ENCODE measurements at regions not wholly inside any gene's neighbourhood (a gene's known extent, or its start where the extent isn't known, plus 50 kb on each side); places are given as distances from the start of the nearest gene placed in this dataset.

DNA sequence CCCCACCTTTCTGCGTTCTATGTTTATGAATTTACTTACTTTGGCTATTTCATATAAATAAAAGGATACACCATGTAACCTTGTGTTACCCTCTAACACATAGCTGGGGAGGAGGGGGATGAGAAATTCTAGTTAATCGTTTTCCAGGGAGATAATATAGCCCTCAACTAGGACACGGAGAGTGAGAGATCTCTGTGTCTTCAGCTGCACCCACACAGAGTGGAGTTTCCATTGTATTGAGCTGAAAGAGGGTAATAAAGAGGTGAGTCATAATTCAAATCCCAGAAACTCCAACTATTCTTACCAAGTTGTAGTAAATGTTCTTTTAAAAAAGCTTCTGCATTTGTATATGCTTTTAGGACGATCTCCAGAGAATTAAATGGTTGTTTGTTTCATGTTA, 110.1 kb upstream of the SULT1C3 start:
- Histone ChIP-seq H3K4me3 (ENCODE audit: low read length) (no peak overlapping the region), H2AFZ (ENCODE audit: low read depth, low read length) (no peak overlapping the region)
- TF ChIP-seq, protein P1, sequence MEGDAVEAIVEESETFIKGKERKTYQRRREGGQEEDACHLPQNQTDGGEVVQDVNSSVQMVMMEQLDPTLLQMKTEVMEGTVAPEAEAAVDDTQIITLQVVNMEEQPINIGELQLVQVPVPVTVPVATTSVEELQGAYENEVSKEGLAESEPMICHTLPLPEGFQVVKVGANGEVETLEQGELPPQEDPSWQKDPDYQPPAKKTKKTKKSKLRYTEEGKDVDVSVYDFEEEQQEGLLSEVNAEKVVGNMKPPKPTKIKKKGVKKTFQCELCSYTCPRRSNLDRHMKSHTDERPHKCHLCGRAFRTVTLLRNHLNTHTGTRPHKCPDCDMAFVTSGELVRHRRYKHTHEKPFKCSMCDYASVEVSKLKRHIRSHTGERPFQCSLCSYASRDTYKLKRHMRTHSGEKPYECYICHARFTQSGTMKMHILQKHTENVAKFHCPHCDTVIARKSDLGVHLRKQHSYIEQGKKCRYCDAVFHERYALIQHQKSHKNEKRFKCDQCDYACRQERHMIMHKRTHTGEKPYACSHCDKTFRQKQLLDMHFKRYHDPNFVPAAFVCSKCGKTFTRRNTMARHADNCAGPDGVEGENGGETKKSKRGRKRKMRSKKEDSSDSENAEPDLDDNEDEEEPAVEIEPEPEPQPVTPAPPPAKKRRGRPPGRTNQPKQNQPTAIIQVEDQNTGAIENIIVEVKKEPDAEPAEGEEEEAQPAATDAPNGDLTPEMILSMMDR (IDR thresholded peaks at IDR 0.05; ENCODE audit: low read depth, low read length): no peak
- TF ChIP-seq EZH2phosphoT487 (IDR thresholded peaks at IDR 0.05; ENCODE audit: low read depth): no peak

DNA sequence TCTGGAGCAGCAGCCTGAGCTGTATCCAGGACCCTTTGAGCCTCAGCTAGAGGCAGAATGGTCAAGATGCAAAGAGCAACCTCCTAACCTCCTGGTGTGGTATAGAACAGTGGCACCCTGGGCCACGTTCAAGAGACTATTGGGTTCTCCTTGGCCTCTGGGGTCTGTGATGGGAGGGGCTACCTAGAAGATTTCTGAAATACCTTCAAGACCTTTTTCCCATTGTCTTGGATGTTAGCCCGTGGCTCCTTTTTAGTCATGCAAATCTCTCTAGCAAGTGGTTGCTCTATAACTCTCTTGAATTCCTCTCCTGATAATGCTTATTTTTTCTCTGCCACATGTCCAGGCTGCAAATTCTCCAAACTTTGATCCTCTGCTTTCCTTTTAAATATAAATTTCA, 106.3 kb upstream of the SULT1C3 start:
- Histone ChIP-seq H3K36me3 (replicated peaks; ENCODE audit: low read depth, low read length) (no peaks in the 10 kb centered on the region), H2AFZ (ENCODE audit: low read depth, low read length) (no peak overlapping the region), H3K4me3 (ENCODE audit: low read length) (no peak overlapping the region), H3K9me3 (ENCODE audit: insufficient read depth, low read length) (no peaks in the 10 kb centered on the region), H4K20me1 (ENCODE audit: insufficient read depth, low read length) (no peaks in the 10 kb centered on the region), H3K4me2 (ENCODE audit: low read length) (no peak overlapping the region), H3K27me3 (ENCODE audit: low read depth, low read length) (no peaks in the 10 kb centered on the region), H3K79me2 (ENCODE audit: low read length) (no peaks in the 10 kb centered on the region), H3K27ac (ENCODE audit: low read length) (no peak overlapping the region), H3K9ac (ENCODE audit: low read length) (no peak overlapping the region), H3K4me1 (ENCODE audit: low read length) (no peaks in the 10 kb centered on the region)
- TF ChIP-seq, protein P1 (IDR thresholded peaks at IDR 0.05; ENCODE audit: low read depth, low read length): no peak
- TF ChIP-seq EZH2phosphoT487 (IDR thresholded peaks at IDR 0.05; ENCODE audit: low read depth): no peak

More for the DNA sequence above, 110.1 kb upstream of the SULT1C3 start:
- Histone ChIP-seq H3K27ac (ENCODE audit: low read length) (no peak overlapping the region), H3K79me2 (ENCODE audit: low read length) (no peaks in the 10 kb centered on the region), H3K4me1 (ENCODE audit: low read length) (no peaks in the 10 kb centered on the region), H3K4me2 (ENCODE audit: low read length) (no peak overlapping the region), H3K27me3 (ENCODE audit: low read depth, low read length) (no peaks in the 10 kb centered on the region), H3K36me3 (replicated peaks; ENCODE audit: low read depth, low read length) (no peaks in the 10 kb centered on the region), H4K20me1 (ENCODE audit: insufficient read depth, low read length) (no peaks in the 10 kb centered on the region), H3K9me3 (ENCODE audit: insufficient read depth, low read length) (no peaks in the 10 kb centered on the region), H3K9ac (ENCODE audit: low read length) (no peak overlapping the region)

DNA sequence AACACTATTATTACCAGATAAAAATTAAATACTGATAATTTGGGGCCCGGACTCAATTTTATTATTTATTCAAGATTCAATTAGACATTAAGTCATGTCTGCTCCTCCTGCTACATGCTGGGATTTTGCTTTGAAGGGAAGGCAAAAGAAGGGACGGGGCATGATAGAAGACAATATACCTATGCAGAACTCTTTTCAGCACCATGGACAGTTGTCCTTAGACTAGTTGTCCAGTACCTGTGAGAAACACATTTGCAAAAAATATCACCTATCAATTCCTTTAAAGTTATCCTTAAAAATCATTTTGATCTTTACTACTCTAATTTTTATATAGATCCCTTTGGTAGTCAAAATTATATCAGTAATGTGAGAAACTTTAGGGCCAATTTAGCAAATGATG, 100.2 kb upstream of the SULT1C3 start:
- Histone ChIP-seq H3K9ac (ENCODE audit: low read length) (no peak overlapping the region), H4K20me1 (ENCODE audit: insufficient read depth, low read length) (no peaks in the 10 kb centered on the region), H3K79me2 (ENCODE audit: low read length) (no peaks in the 10 kb centered on the region), H3K9me3 (ENCODE audit: insufficient read depth, low read length) (no peaks in the 10 kb centered on the region), H3K4me1 (ENCODE audit: low read length) (no peaks in the 10 kb centered on the region), H3K4me3 (ENCODE audit: low read length) (no peak overlapping the region), H3K27me3 (ENCODE audit: low read depth, low read length) (no peaks in the 10 kb centered on the region), H3K27ac (ENCODE audit: low read length) (no peak overlapping the region), H3K36me3 (replicated peaks; ENCODE audit: low read depth, low read length) (no peaks in the 10 kb centered on the region), H3K4me2 (ENCODE audit: low read length) (no peak overlapping the region), H2AFZ (ENCODE audit: low read depth, low read length) (no peak overlapping the region)
- TF ChIP-seq, protein P1 (IDR thresholded peaks at IDR 0.05; ENCODE audit: low read depth, low read length): no peak

DNA sequence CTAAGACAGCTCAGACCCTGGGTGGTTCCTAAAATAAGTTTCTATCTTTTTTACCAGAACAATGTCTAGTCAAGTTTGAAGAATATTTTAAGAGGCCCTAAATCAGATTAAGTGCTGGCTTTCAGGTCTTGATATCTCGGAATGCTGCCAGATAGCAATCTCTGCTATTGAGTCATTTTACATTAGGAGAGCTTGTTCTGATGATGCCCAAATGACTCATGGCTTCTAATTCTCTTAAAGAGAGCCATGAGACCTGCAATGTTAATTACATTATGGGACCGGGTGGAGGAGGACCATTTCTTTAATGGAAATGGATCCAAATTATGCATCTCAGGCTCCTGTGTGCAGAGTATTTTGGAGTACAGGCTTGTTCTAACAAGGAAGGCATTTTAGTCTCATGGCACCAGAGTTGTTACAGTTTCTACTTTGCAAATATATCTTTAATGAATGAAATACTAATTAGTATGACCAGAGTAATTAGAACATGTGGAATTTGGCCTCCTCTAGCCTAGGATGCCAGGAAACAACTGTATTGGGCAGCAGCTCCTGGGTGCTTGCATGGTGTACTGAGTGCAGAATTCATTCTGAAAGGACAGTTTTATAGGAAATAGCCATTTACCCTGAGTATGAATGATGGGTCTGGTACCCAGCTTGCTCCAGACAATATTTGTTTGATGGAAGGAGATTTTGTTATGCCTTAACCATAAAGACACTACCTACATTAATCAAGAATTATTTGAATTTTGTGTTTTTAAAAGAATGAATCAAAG, 94.0 kb upstream of the SULT1C3 start:
- no peaks in the 10 kb centered on the region for H3K9me3 ChIP-seq (ENCODE audit: insufficient read depth, low read length)
- no peak overlapping the region for H3K4me3 ChIP-seq (ENCODE audit: low read length)
- TF ChIP-seq, protein P1 (IDR thresholded peaks at IDR 0.05; ENCODE audit: low read depth, low read length): no peak
- TF ChIP-seq EZH2phosphoT487 (IDR thresholded peaks at IDR 0.05; ENCODE audit: low read depth): no peak
- no peaks in the 10 kb centered on the region for H4K20me1 ChIP-seq (ENCODE audit: insufficient read depth, low read length)
- no peaks in the 10 kb centered on the region for H3K79me2 ChIP-seq (ENCODE audit: low read length)
- H3K36me3 ChIP-seq (replicated peaks; ENCODE audit: low read depth, low read length): no peaks in the 10 kb centered on the region
- no peak overlapping the region for H3K9ac ChIP-seq (ENCODE audit: low read length)
- no peaks in the 10 kb centered on the region for H3K4me1 ChIP-seq (ENCODE audit: low read length)
- no peaks in the 10 kb centered on the region for H3K27me3 ChIP-seq (ENCODE audit: low read depth, low read length)
- H2AFZ ChIP-seq (ENCODE audit: low read depth, low read length): no peak overlapping the region
- H3K27ac ChIP-seq (ENCODE audit: low read length): no peak overlapping the region
- no peak overlapping the region for H3K4me2 ChIP-seq (ENCODE audit: low read length)
